ENCODE measurements at regions not wholly inside any gene's neighbourhood (a gene's known extent, or its start where the extent isn't known, plus 50 kb on each side); places are given as distances from the start of the nearest gene placed in this dataset.
A peak's percentile ranks its signal among the peaks of the same experiment; 100 is the strongest.

DNA sequence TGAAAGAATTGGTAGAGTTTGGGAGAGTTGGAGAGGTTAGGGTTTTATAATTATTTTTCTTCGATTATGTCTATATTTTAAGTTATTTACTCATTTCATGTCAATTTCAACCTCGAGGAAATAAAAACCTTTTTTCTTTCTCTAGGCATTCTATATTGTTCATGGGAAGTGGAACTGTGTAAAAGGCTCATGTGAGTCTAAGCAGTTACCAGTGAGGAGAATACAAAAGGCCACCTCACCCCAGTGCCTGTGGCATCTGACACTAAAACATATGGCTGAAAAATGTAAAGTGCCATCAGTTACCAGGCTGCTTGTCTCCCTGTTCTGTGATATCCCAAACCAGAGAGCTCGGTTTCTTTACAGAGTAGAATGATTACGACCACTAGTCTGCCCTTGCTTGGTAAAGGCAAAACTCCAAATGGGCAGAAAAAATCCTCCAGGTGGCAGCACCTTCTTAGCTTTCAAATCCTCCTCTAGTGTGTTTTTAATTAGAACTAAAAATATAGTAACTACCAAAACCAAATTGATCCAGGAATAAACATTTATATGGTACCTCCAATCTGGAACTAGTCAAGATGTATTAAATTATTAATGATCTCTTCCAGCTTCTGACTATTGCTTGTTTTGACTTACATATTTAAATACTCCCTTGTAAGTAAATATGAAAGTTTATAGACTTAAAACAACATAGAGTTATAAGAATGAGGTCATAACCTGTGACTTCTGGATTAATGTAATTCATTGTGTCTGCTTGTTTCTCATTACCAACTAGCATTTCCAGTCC, 122.6 kb upstream of the MCHR2 start:
- Histone ChIP-seq H3K27ac (no peak overlapping the region), H3K4me1 (ENCODE audit: low read depth) (no peaks in the 10 kb centered on the region), H3K9me3 (ENCODE audit: low read depth) (no peaks in the 10 kb centered on the region), H3K36me3 (no peaks in the 10 kb centered on the region), H3K4me3 (no peak overlapping the region), H3K27me3 (no peaks in the 10 kb centered on the region)
- TF ChIP-seq, protein P1, sequence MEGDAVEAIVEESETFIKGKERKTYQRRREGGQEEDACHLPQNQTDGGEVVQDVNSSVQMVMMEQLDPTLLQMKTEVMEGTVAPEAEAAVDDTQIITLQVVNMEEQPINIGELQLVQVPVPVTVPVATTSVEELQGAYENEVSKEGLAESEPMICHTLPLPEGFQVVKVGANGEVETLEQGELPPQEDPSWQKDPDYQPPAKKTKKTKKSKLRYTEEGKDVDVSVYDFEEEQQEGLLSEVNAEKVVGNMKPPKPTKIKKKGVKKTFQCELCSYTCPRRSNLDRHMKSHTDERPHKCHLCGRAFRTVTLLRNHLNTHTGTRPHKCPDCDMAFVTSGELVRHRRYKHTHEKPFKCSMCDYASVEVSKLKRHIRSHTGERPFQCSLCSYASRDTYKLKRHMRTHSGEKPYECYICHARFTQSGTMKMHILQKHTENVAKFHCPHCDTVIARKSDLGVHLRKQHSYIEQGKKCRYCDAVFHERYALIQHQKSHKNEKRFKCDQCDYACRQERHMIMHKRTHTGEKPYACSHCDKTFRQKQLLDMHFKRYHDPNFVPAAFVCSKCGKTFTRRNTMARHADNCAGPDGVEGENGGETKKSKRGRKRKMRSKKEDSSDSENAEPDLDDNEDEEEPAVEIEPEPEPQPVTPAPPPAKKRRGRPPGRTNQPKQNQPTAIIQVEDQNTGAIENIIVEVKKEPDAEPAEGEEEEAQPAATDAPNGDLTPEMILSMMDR (IDR thresholded peaks at IDR 0.05; ENCODE audit: low read depth, low read length), result peak; percentile 76
- peak; percentile 74 to 81 for DNase-seq (ENCODE audit: low read depth in 1 of 2, low spot score in 1 of 2)

GRCh38 chr6:100115407-100116101, 121.5 kb upstream of the MCHR2 start:
- Histone ChIP-seq H3K36me3 (no peaks in the 10 kb centered on the region), H3K4me1 (ENCODE audit: low read depth) (no peaks in the 10 kb centered on the region), H3K27ac (no peak overlapping the region), H3K4me3 (no peak overlapping the region), H3K27me3 (no peaks in the 10 kb centered on the region), H3K9me3 (ENCODE audit: low read depth) (no peaks in the 10 kb centered on the region)
- DNase-seq (ENCODE audit: low read depth in 1 of 2, low spot score in 1 of 2), result no peak
- TF ChIP-seq, protein P1 (IDR thresholded peaks at IDR 0.05; ENCODE audit: low read depth, low read length), result no peak

- DNase-seq (ENCODE audit: low read depth in 1 of 2, low spot score in 1 of 2), result no peak
- no peaks in the 10 kb centered on the region for H3K4me1 ChIP-seq (ENCODE audit: low read depth)
- no peak overlapping the region for H3K4me3 ChIP-seq
- H3K36me3 ChIP-seq, result no peaks in the 10 kb centered on the region
- no peaks in the 10 kb centered on the region for H3K27me3 ChIP-seq
- H3K27ac ChIP-seq, result no peak overlapping the region
- TF ChIP-seq, protein P1 (IDR thresholded peaks at IDR 0.05; ENCODE audit: low read depth, low read length), result no peak
- H3K9me3 ChIP-seq (ENCODE audit: low read depth), result no peaks in the 10 kb centered on the region
These were observed 119.0 kb upstream of the MCHR2 start for GRCh38 chr6:100112855-100113508.

DNA sequence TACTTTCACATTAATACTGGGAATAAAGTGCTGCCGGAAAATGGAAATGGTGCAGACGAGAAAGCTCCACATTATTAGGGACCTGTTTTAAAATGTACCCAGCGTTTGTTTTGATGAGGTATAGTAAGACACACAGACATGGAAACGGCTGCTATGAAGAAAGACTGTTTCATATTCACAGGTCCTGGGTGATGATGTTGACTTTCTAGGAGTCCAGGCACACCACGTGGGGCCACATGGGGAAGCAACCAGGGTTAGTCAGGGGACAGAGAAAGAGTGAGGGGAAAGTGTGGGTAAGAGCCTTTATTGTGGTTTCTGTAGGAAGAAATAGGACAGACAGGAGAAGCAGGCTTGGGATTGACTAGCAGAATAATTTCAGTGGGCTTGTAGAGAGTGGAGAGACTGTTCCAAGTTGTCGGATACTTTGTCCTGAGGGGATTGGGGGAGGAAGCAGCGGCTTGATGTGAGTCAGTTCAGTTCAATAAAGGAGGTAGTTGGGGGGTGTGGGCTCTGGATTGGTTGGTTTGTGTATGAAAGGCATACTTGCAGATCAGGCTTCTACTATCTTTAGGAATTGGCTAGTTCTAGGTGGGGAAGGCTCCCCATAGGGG, 112.0 kb upstream of the MCHR2 start:
- TF ChIP-seq, protein P1 (IDR thresholded peaks at IDR 0.05; ENCODE audit: low read depth, low read length), result no peak
- H3K27me3 ChIP-seq, result no peaks in the 10 kb centered on the region

DNA sequence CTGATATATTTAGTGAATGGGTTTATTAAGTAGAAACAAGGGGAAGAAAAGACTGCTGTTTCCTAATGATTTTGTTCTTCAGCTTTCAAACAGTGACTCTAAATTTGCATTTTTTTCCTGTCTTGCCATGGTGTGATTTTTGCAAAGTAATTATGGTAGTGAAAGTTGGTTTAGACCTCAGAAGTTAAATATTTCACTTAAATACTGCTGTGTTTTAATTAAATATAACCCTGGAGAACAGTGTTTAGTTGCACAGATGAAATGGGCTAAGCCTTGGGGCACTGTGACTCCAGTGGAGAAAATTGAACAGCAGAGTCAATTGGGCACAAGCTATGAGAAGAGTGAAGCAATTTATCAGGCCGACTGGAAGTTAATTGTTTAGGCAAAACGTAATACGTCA, 111.1 kb upstream of the MCHR2 start:
- no peaks in the 10 kb centered on the region for H3K4me1 ChIP-seq (ENCODE audit: low read depth)
- DNase-seq (ENCODE audit: low read depth in 1 of 2, low spot score in 1 of 2), result no peak
- H3K27me3 ChIP-seq, result no peaks in the 10 kb centered on the region
- H3K36me3 ChIP-seq, result no peaks in the 10 kb centered on the region
- no peak overlapping the region for H3K27ac ChIP-seq
- H3K4me3 ChIP-seq, result no peak overlapping the region
- TF ChIP-seq, protein P1 (IDR thresholded peaks at IDR 0.05; ENCODE audit: low read depth, low read length), result no peak
- no peaks in the 10 kb centered on the region for H3K9me3 ChIP-seq (ENCODE audit: low read depth)

More for the DNA sequence above, 112.0 kb upstream of the MCHR2 start:
- H3K27ac ChIP-seq, result no peak overlapping the region
- no peak for DNase-seq (ENCODE audit: low read depth in 1 of 2, low spot score in 1 of 2)
- no peaks in the 10 kb centered on the region for H3K36me3 ChIP-seq
- H3K9me3 ChIP-seq (ENCODE audit: low read depth), result no peaks in the 10 kb centered on the region
- H3K4me3 ChIP-seq, result no peak overlapping the region
- no peaks in the 10 kb centered on the region for H3K4me1 ChIP-seq (ENCODE audit: low read depth)
